HEK293T (cell line): ENCODE measurements at regions not wholly inside any gene's neighbourhood (a gene's known extent, or its start where the extent isn't known, plus 50 kb on each side); places are given as distances from the start of the nearest gene placed in this dataset.

Experiments used
- CTCF ChIA-PET: fragments of 350-600 bp; formaldehyde crosslinking; extraction: SDS; loops from one replicate; lab custom pipeline; 2021; ENCODE audit warnings: antibody characterized with exemption, inconsistent platforms; lab: Yijun Ruan, JAX
- POLR2A ChIA-PET: fragments of 350-600 bp; formaldehyde crosslinking; extraction: SDS; loops from one replicate; lab custom pipeline; 2020; ENCODE audit warnings: antibody characterized with exemption, inconsistent platforms; lab: Yijun Ruan, JAX
- DNase-seq: peaks from one replicate; pipeline ENCODE4 v3.0.0; 2012; ENCODE audit warnings: mixed read lengths; ENCODE audit errors: extremely low spot score
- ARNT ChIP-seq: fragments of 450-650 bp; IDR thresholded peaks from 2 replicates; pipeline ENCODE4 v1.6.1; 2017; ENCODE audit warnings: mild to moderate bottlenecking
- BHLHE40 ChIP-seq: fragments of 450-650 bp; IDR thresholded peaks from 2 replicates; pipeline ENCODE4 v1.6.1; 2016; ENCODE audit warnings: mild to moderate bottlenecking, moderate library complexity, borderline replicate concordance
- CTBP1 ChIP-seq: fragments of 450-650 bp; IDR thresholded peaks from 2 replicates; pipeline ENCODE4 v1.6.1; 2016; ENCODE audit warnings: borderline replicate concordance
- ELF4 ChIP-seq: fragments of 450-650 bp; IDR thresholded peaks from 2 replicates; pipeline ENCODE4 v1.6.1; 2017; ENCODE audit warnings: antibody characterized with exemption
- FOXA1 ChIP-seq: fragments of 450-650 bp; IDR thresholded peaks from 2 replicates; pipeline ENCODE4 v1.6.1; 2016; ENCODE audit warnings: mild to moderate bottlenecking
- FOXK2 ChIP-seq: fragments of 450-650 bp; IDR thresholded peaks from 2 replicates; pipeline ENCODE4 v1.6.1; 2016; ENCODE audit warnings: mild to moderate bottlenecking
- FOXM1 ChIP-seq: fragments of 450-650 bp; IDR thresholded peaks from 2 replicates; pipeline ENCODE4 v1.6.1; 2017; ENCODE audit warnings: mild to moderate bottlenecking, borderline replicate concordance
- HDGF ChIP-seq: fragments of 450-650 bp; IDR thresholded peaks from 2 replicates; pipeline ENCODE4 v1.6.1; 2017; ENCODE audit warnings: antibody characterized with exemption, borderline replicate concordance
- L3MBTL2 ChIP-seq: fragments of 450-650 bp; conservative IDR thresholded peaks from 2 replicates; pipeline ENCODE4 v1.6.1; 2016; ENCODE audit warnings: mild to moderate bottlenecking
- LEF1 ChIP-seq: fragments of 450-650 bp; IDR thresholded peaks from 2 replicates; pipeline ENCODE4 v1.6.1; 2017; ENCODE audit warnings: mild to moderate bottlenecking, borderline replicate concordance
- NFRKB ChIP-seq: fragments of 450-650 bp; IDR thresholded peaks from 2 replicates; pipeline ENCODE4 v1.6.1; 2016; ENCODE audit warnings: mild to moderate bottlenecking, moderate library complexity
- PKNOX1 ChIP-seq: fragments of 450-650 bp; IDR thresholded peaks from 2 replicates; pipeline ENCODE4 v1.6.1; 2016
- SP1 ChIP-seq: fragments of 450-650 bp; IDR thresholded peaks from 2 replicates; pipeline ENCODE4 v1.6.1; 2017
- SUZ12 ChIP-seq: fragments of 450-650 bp; IDR thresholded peaks from 2 replicates; pipeline ENCODE4 v1.6.1; 2016; ENCODE audit warnings: mild to moderate bottlenecking
- TARDBP ChIP-seq: fragments of 450-650 bp; IDR thresholded peaks from 2 replicates; pipeline ENCODE4 v1.6.1; 2016
- ZNF384 ChIP-seq: fragments of 450-650 bp; IDR thresholded peaks from 2 replicates; pipeline ENCODE4 v1.6.1; 2016

GRCh38 chr4:34644579-34645115 lies 1599.7 kb downstream of the ARAP2 start:
- CTCF ChIA-PET = interaction anchor here (0.7 kb wide), 1 partner anchor 420 kb away, joined by 3 read pairs; no protein-coding TSS in a partner anchor
- TF ChIP-seq HDGF (no peak), L3MBTL2 (no peak), FOXK2 (no peak), PKNOX1 (no peak), SP1 (no peak), SUZ12 (no peak), ELF4 (no peak), ARNT (no peak), NFRKB (no peak), FOXM1 (no peak), BHLHE40 (no peak), TARDBP (no peak), ZNF384 (no peak), LEF1 (no peak), FOXA1 (no peak), CTBP1 (no peak)
- no peak for DNase-seq
- POLR2A ChIA-PET = no interaction called here

GRCh38 chr4:34649716-34650115 lies 1594.6 kb downstream of the ARAP2 start:
- POLR2A ChIA-PET = no interaction called here
- CTCF ChIA-PET = no interaction called here
- DNase-seq = no peak
- TF ChIP-seq PKNOX1 = no peak
- TF ChIP-seq SP1 = no peak
- no peak for TF ChIP-seq TARDBP
- TF ChIP-seq ZNF384 = no peak
- TF ChIP-seq CTBP1 = no peak
- TF ChIP-seq NFRKB = no peak
- no peak for TF ChIP-seq FOXK2
- TF ChIP-seq BHLHE40 = no peak
- no peak for TF ChIP-seq HDGF
- no peak for TF ChIP-seq SUZ12
- TF ChIP-seq FOXM1 = no peak
- no peak for TF ChIP-seq LEF1
- TF ChIP-seq ARNT = no peak
- no peak for TF ChIP-seq ELF4
- no peak for TF ChIP-seq FOXA1
- no peak for TF ChIP-seq L3MBTL2

- no peak for TF ChIP-seq SP1
- TF ChIP-seq LEF1 = no peak
- no peak for TF ChIP-seq NFRKB
- TF ChIP-seq BHLHE40 = no peak
- TF ChIP-seq FOXA1 = no peak
- TF ChIP-seq ARNT = no peak
- ChIA-PET POLR2A (no interaction called here), CTCF (no interaction called here)
Observed at GRCh38 chr4:34664051-34664450, 1580.3 kb downstream of the ARAP2 start.

GRCh38 chr4:34676400-34676799 lies 1567.9 kb downstream of the ARAP2 start:
- POLR2A ChIA-PET = no interaction called here
- DNase-seq = no peak
- no peak for TF ChIP-seq NFRKB
- no peak for TF ChIP-seq LEF1
- TF ChIP-seq ZNF384 = no peak
- no peak for TF ChIP-seq ELF4
- TF ChIP-seq SP1 = no peak
- no peak for TF ChIP-seq ARNT
- no peak for TF ChIP-seq FOXK2
- TF ChIP-seq BHLHE40 = no peak
- no peak for TF ChIP-seq HDGF
- no peak for TF ChIP-seq FOXA1
- TF ChIP-seq SUZ12 = no peak
- no peak for TF ChIP-seq CTBP1
- no peak for TF ChIP-seq FOXM1
- no peak for TF ChIP-seq L3MBTL2
- CTCF ChIA-PET = no interaction called here

More at GRCh38 chr4:34664051-34664450, 1580.3 kb downstream of the ARAP2 start:
- no peak for DNase-seq

- CTCF ChIA-PET = no interaction called here
- DNase-seq = no peak
- TF ChIP-seq SUZ12 (no peak), BHLHE40 (no peak), ELF4 (no peak), FOXA1 (no peak), PKNOX1 (no peak), L3MBTL2 (no peak), LEF1 (no peak), TARDBP (no peak), CTBP1 (no peak), HDGF (no peak), FOXM1 (no peak), FOXK2 (no peak), ZNF384 (no peak), SP1 (no peak), NFRKB (no peak), ARNT (no peak)
- POLR2A ChIA-PET = no interaction called here
Observed at GRCh38 chr4:34678431-34678830, 1565.9 kb downstream of the ARAP2 start.

GRCh38 chr4:34679228-34679627 lies 1565.1 kb downstream of the ARAP2 start:
- POLR2A ChIA-PET = no interaction called here
- DNase-seq = no peak
- CTCF ChIA-PET = no interaction called here
- TF ChIP-seq ZNF384 = no peak
- no peak for TF ChIP-seq HDGF
- no peak for TF ChIP-seq ELF4
- TF ChIP-seq TARDBP = no peak
- no peak for TF ChIP-seq LEF1
- TF ChIP-seq FOXK2 = no peak
- TF ChIP-seq SP1 = no peak
- TF ChIP-seq FOXM1 = no peak
- TF ChIP-seq SUZ12 = no peak
- TF ChIP-seq BHLHE40 = no peak
